Inflammatory macrophage treated with lipopolysaccharide for 1 hour (primary cell): ENCODE measurements at regions not wholly inside any gene's neighbourhood (a gene's known extent, or its start where the extent isn't known, plus 50 kb on each side); places are given as distances from the start of the nearest gene placed in this dataset.
A peak's percentile ranks its signal among the peaks of the same experiment; 100 is the strongest.
"Not testable (repeated sequence)": the region's sequence is repeated elsewhere in the genome, so short reads cannot be mapped to it uniquely, and the experiment has no call there.

Experiments
- DNase-seq, 2 donors: peaks; one replicate each; pipeline ENCODE4 v3.0.0-alpha.2; 2020 to 2022

GRCh38 chr21:15204970-15205286 lies 140.1 kb upstream of the NRIP1 start:
- DNase-seq = no peak

- DNase-seq = peak; percentile 83 to 85
These were observed 141.7 kb upstream of the NRIP1 start for GRCh38 chr21:15206514-15206913.

- DNase-seq = no peak
These were observed 142.4 kb upstream of the NRIP1 start for GRCh38 chr21:15207231-15207630.

GRCh38 chr21:15207635-15208370 lies 143.0 kb upstream of the NRIP1 start:
- no peak for DNase-seq

GRCh38 chr21:15208786-15209185 lies 144.0 kb upstream of the NRIP1 start:
- DNase-seq = no peak

- DNase-seq = no peak
These were observed 144.4 kb upstream of the NRIP1 start for GRCh38 chr21:15209224-15209623.

- peak; percentile 65 to 74 for DNase-seq
These were observed 145.5 kb upstream of the NRIP1 start for GRCh38 chr21:15210235-15210678.

GRCh38 chr21:15211491-15212133 lies 146.8 kb upstream of the NRIP1 start:
- no peak for DNase-seq

GRCh38 chr21:15212206-15212605 lies 147.4 kb upstream of the NRIP1 start:
- DNase-seq = peak; percentile 60

- not testable (repeated sequence) for DNase-seq
These were observed 153.7 kb upstream of the NRIP1 start for GRCh38 chr21:15218476-15218875.

GRCh38 chr21:15219039-15219438 lies 154.2 kb upstream of the NRIP1 start:
- peak; percentile 52 to 70 for DNase-seq

GRCh38 chr21:15219894-15220293 lies 155.1 kb upstream of the NRIP1 start:
- peak; percentile 32 to 45 for DNase-seq

- DNase-seq = peak; percentile 83 to 98
These were observed 157.1 kb upstream of the NRIP1 start for GRCh38 chr21:15221799-15222386.

GRCh38 chr21:15222707-15223106 lies 157.9 kb upstream of the NRIP1 start:
- peak; percentile 37 to 43 for DNase-seq

GRCh38 chr21:15224346-15225086 lies 159.7 kb upstream of the NRIP1 start:
- peak; percentile 84 to 88 for DNase-seq

- DNase-seq = no peak
These were observed 163.1 kb upstream of the NRIP1 start for GRCh38 chr21:15227919-15228318.

GRCh38 chr21:15229390-15229789 lies 164.6 kb upstream of the NRIP1 start:
- no peak for DNase-seq

GRCh38 chr21:15233611-15234010 lies 168.8 kb upstream of the NRIP1 start:
- no peak for DNase-seq

GRCh38 chr21:15236111-15236510 lies 171.3 kb upstream of the NRIP1 start:
- no peak for DNase-seq

- DNase-seq = no peak
These were observed 176.0 kb upstream of the NRIP1 start for GRCh38 chr21:15240848-15241247.

GRCh38 chr21:15241997-15242736 lies 177.4 kb upstream of the NRIP1 start:
- no peak for DNase-seq

GRCh38 chr21:15242906-15243305 lies 178.1 kb upstream of the NRIP1 start:
- no peak for DNase-seq

GRCh38 chr21:15243406-15243805 lies 178.6 kb upstream of the NRIP1 start:
- DNase-seq = no peak
